ENCODE measurements at regions not wholly inside any gene's neighbourhood (a gene's known extent, or its start where the extent isn't known, plus 50 kb on each side); places are given as distances from the start of the nearest gene placed in this dataset.

- no peaks in the 10 kb centered on the region for H3K27me3 ChIP-seq
- no peaks in the 10 kb centered on the region for H3K36me3 ChIP-seq
- no peak overlapping the region for H3K4me2 ChIP-seq
- H3K27ac ChIP-seq, result no peak overlapping the region
- H3K9me3 ChIP-seq, result no peaks in the 10 kb centered on the region
- no peaks in the 10 kb centered on the region for H3K4me1 ChIP-seq
- no peak overlapping the region for H3K9ac ChIP-seq
- H3K4me3 ChIP-seq, result no peak overlapping the region
- TF ChIP-seq Cebpa-rat (IDR thresholded peaks at IDR 0.05), result no peak
- H4K20me1 ChIP-seq, result no peaks in the 10 kb centered on the region
These were observed 59.4 kb upstream of the LIMCH1 start for GRCh38 chr4:41478518-41478917.

GRCh38 chr4:41480896-41481311 is 57.1 kb upstream of the LIMCH1 start:
- Histone ChIP-seq H3K27me3 (no peaks in the 10 kb centered on the region), H3K4me1 (no peaks in the 10 kb centered on the region), H3K36me3 (no peaks in the 10 kb centered on the region), H3K4me2 (no peak overlapping the region), H4K20me1 (no peaks in the 10 kb centered on the region), H3K4me3 (no peak overlapping the region), H3K27ac (no peak overlapping the region), H3K9me3 (no peaks in the 10 kb centered on the region), H3K9ac (no peak overlapping the region)
- no peak for TF ChIP-seq Cebpa-rat (IDR thresholded peaks at IDR 0.05)

- no peak overlapping the region for H3K27ac ChIP-seq
- H3K9me3 ChIP-seq, result no peaks in the 10 kb centered on the region
- H3K9ac ChIP-seq, result no peak overlapping the region
- no peaks in the 10 kb centered on the region for H3K27me3 ChIP-seq
- no peak overlapping the region for H3K4me3 ChIP-seq
- H3K4me2 ChIP-seq, result no peak overlapping the region
- no peaks in the 10 kb centered on the region for H3K36me3 ChIP-seq
- no peak for TF ChIP-seq Cebpa-rat (IDR thresholded peaks at IDR 0.05)
- no peaks in the 10 kb centered on the region for H3K4me1 ChIP-seq
- H4K20me1 ChIP-seq, result no peaks in the 10 kb centered on the region
These were observed 54.2 kb upstream of the LIMCH1 start for GRCh38 chr4:41483771-41484170.

GRCh38 chr4:41485041-41485440 is 52.9 kb upstream of the LIMCH1 start:
- Histone ChIP-seq H3K27ac (no peak overlapping the region), H3K4me1 (no peaks in the 10 kb centered on the region), H3K4me2 (no peak overlapping the region), H3K4me3 (no peak overlapping the region), H4K20me1 (no peaks in the 10 kb centered on the region), H3K9ac (no peak overlapping the region), H3K36me3 (no peaks in the 10 kb centered on the region), H3K27me3 (no peaks in the 10 kb centered on the region), H3K9me3 (no peaks in the 10 kb centered on the region)
- TF ChIP-seq Cebpa-rat (IDR thresholded peaks at IDR 0.05), result no peak

- Histone ChIP-seq H3K4me2 (no peak overlapping the region), H3K36me3 (no peaks in the 10 kb centered on the region), H3K27ac (no peak overlapping the region), H3K9me3 (peaks cover 20% of the 10 kb centered on the region), H3K4me1 (no peaks in the 10 kb centered on the region), H3K4me3 (no peak overlapping the region), H3K9ac (no peak overlapping the region), H3K27me3 (no peaks in the 10 kb centered on the region), H4K20me1 (no peaks in the 10 kb centered on the region)
- no peak for TF ChIP-seq Cebpa-rat (IDR thresholded peaks at IDR 0.05)
These were observed 50.0 kb upstream of the LIMCH1 start for GRCh38 chr4:41487868-41488440.

Data from BLaER1 (cell line).